ENCODE measurements at regions not wholly inside any gene's neighbourhood (a gene's known extent, or its start where the extent isn't known, plus 50 kb on each side); places are given as distances from the start of the nearest gene placed in this dataset.

DNA sequence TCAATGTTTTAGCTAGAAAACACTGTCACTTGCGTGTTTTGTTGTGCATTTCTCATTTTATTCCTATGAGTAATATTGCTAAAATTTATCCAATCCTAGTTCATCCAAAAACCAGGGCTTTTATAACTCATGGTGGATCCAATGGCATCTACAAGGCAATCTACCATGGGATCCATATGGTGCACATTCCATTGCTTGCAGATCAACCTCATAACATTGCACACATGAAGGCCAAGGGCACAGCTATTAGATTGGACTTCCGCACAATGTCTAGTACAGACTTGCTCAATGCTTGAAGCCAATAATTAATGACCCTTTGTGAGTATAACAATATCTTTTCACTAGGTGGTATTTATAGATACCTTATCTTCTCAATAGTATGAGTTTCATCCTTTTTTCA is 57.2 kb upstream of the UGT2B7 start:
- CTCF ChIA-PET (ENCODE audit: low intra/inter-chr PET ratio, low total read pairs) = no interaction called here

More for the DNA sequence above, 57.2 kb upstream of the UGT2B7 start:
- Histone ChIP-seq H3K4me2 (ENCODE audit: low read depth, low read length) (no peak overlapping the region), H3K36me3 (replicated peaks in 1 of 2; ENCODE audit: control insufficient read depth in 1 of 2, insufficient read depth in 2 of 2, low read length in 2 of 2) (no peaks in the 10 kb centered on the region), H4K20me1 (ENCODE audit: insufficient read depth, low read length) (no peaks in the 10 kb centered on the region), H3K4me3 (replicated peaks in 1 of 3; ENCODE audit: insufficient read depth in 1 of 3, low read depth in 2 of 3, low read length in 3 of 3) (no peak overlapping the region), H3K9me3 (ENCODE audit: low read length) (no peaks in the 10 kb centered on the region; the same call in 1 of the 2 replicates), H3K27ac (ENCODE audit: extremely low read length, insufficient read depth, low read length) (no peak overlapping the region), H3K4me1 (ENCODE audit: insufficient read depth, low read length) (no peaks in the 10 kb centered on the region), H3K9ac (ENCODE audit: insufficient read depth, low read depth, low read length) (no peak overlapping the region), H2AFZ (ENCODE audit: low read length) (no peak overlapping the region), H3K79me2 (ENCODE audit: insufficient read depth, low read length) (no peaks in the 10 kb centered on the region), H3K27me3 (ENCODE audit: control insufficient read depth in 1 of 2, insufficient read depth in 2 of 2, low read length in 2 of 2) (no peaks in the 10 kb centered on the region)
- in situ Hi-C loops (cut with HindIII; ENCODE audit: extremely low pct_ligation_motif_present, low pct_unique_long_range_greater_than_20kb) = no loop called here
- intact Hi-C loops (cut with micrococcal nuclease; ENCODE audit: unreplicated experiment) = no loop called here
- WGBS (ENCODE audit: low lambda C conversion rate) = 100% methylated on average over 2 of the region's 2 CpGs
- POLR2A ChIA-PET = no interaction called here
- no peak for DNase-seq (ENCODE audit: low spot score)
- ATAC-seq = no peak
- no peak for TF ChIP-seq HOXA5 (CRISPR knock-in tag; IDR thresholded peaks at IDR 0.05)
- no peak for TF ChIP-seq SRSF1 (optimal IDR thresholded peaks at IDR 0.05; ENCODE audit: low read depth, low read length)
- no peak for TF ChIP-seq EHMT2 (IDR thresholded peaks at IDR 0.05; ENCODE audit: borderline replicate concordance, low read depth, low read length)
- no peak for TF ChIP-seq ZNF614 (CRISPR knock-in tag; IDR thresholded peaks at IDR 0.05; ENCODE audit: borderline replicate concordance)
- no peak for TF ChIP-seq ZNF749 (CRISPR knock-in tag; IDR thresholded peaks at IDR 0.05; ENCODE audit: borderline replicate concordance)
- TF ChIP-seq, protein P1, sequence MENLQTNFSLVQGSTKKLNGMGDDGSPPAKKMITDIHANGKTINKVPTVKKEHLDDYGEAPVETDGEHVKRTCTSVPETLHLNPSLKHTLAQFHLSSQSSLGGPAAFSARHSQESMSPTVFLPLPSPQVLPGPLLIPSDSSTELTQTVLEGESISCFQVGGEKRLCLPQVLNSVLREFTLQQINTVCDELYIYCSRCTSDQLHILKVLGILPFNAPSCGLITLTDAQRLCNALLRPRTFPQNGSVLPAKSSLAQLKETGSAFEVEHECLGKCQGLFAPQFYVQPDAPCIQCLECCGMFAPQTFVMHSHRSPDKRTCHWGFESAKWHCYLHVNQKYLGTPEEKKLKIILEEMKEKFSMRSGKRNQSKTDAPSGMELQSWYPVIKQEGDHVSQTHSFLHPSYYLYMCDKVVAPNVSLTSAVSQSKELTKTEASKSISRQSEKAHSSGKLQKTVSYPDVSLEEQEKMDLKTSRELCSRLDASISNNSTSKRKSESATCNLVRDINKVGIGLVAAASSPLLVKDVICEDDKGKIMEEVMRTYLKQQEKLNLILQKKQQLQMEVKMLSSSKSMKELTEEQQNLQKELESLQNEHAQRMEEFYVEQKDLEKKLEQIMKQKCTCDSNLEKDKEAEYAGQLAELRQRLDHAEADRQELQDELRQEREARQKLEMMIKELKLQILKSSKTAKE (CRISPR knock-in tag; IDR thresholded peaks at IDR 0.05; ENCODE audit: borderline replicate concordance) = no peak
- TF ChIP-seq, protein P2, sequence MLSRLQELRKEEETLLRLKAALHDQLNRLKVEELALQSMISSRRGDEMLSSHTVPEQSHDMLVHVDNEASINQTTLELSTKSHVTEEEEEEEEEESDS (CRISPR knock-in tag; IDR thresholded peaks at IDR 0.05; ENCODE audit: borderline replicate concordance) = no peak
- TF ChIP-seq, protein P3, sequence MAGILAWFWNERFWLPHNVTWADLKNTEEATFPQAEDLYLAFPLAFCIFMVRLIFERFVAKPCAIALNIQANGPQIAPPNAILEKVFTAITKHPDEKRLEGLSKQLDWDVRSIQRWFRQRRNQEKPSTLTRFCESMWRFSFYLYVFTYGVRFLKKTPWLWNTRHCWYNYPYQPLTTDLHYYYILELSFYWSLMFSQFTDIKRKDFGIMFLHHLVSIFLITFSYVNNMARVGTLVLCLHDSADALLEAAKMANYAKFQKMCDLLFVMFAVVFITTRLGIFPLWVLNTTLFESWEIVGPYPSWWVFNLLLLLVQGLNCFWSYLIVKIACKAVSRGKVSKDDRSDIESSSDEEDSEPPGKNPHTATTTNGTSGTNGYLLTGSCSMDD (CRISPR knock-in tag; IDR thresholded peaks at IDR 0.05) = no peak
- TF ChIP-seq ZNF468 (CRISPR knock-in tag; IDR thresholded peaks at IDR 0.05) = no peak
- TF ChIP-seq CEBPB (IDR thresholded peaks at IDR 0.05; ENCODE audit: borderline replicate concordance, low read depth, low read length) = no peak
- TF ChIP-seq SOX13 (IDR thresholded peaks at IDR 0.05) = no peak
- TF ChIP-seq SOX13 (CRISPR knock-in tag; conservative IDR thresholded peaks at IDR 0.05 in 1 of 2, IDR thresholded peaks at IDR 0.05 in 1 of 2) = no peak
- TF ChIP-seq, protein P4, sequence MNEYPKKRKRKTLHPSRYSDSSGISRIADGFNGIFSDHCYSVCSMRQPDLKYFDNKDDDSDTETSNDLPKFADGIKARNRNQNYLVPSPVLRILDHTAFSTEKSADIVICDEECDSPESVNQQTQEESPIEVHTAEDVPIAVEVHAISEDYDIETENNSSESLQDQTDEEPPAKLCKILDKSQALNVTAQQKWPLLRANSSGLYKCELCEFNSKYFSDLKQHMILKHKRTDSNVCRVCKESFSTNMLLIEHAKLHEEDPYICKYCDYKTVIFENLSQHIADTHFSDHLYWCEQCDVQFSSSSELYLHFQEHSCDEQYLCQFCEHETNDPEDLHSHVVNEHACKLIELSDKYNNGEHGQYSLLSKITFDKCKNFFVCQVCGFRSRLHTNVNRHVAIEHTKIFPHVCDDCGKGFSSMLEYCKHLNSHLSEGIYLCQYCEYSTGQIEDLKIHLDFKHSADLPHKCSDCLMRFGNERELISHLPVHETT (CRISPR knock-in tag; conservative IDR thresholded peaks at IDR 0.05) = no peak
- no peak for TF ChIP-seq TRIM24 (CRISPR knock-in tag; IDR thresholded peaks at IDR 0.05)
- TF ChIP-seq SP1 (IDR thresholded peaks at IDR 0.05) = no peak
- no peak for TF ChIP-seq SP1 (CRISPR knock-in tag; IDR thresholded peaks at IDR 0.05)
- TF ChIP-seq, protein P5, sequence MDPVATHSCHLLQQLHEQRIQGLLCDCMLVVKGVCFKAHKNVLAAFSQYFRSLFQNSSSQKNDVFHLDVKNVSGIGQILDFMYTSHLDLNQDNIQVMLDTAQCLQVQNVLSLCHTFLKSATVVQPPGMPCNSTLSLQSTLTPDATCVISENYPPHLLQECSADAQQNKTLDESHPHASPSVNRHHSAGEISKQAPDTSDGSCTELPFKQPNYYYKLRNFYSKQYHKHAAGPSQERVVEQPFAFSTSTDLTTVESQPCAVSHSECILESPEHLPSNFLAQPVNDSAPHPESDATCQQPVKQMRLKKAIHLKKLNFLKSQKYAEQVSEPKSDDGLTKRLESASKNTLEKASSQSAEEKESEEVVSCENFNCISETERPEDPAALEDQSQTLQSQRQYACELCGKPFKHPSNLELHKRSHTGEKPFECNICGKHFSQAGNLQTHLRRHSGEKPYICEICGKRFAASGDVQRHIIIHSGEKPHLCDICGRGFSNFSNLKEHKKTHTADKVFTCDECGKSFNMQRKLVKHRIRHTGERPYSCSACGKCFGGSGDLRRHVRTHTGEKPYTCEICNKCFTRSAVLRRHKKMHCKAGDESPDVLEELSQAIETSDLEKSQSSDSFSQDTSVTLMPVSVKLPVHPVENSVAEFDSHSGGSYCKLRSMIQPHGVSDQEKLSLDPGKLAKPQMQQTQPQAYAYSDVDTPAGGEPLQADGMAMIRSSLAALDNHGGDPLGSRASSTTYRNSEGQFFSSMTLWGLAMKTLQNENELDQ (CRISPR knock-in tag; IDR thresholded peaks at IDR 0.05; ENCODE audit: borderline replicate concordance) = no peak
- peak; percentile 53 for FAIRE-seq
- BruUV-seq (replicated peaks) = no TSS peak

All from HepG2 (cell line).